M059J (cell line): ENCODE measurements at regions not wholly inside any gene's neighbourhood (a gene's known extent, or its start where the extent isn't known, plus 50 kb on each side); places are given as distances from the start of the nearest gene placed in this dataset.

Source experiments
- DNase-seq: peaks from one replicate; pipeline ENCODE4 v3.0.0-alpha.2; 2012; ENCODE audit warnings: low read depth

DNA sequence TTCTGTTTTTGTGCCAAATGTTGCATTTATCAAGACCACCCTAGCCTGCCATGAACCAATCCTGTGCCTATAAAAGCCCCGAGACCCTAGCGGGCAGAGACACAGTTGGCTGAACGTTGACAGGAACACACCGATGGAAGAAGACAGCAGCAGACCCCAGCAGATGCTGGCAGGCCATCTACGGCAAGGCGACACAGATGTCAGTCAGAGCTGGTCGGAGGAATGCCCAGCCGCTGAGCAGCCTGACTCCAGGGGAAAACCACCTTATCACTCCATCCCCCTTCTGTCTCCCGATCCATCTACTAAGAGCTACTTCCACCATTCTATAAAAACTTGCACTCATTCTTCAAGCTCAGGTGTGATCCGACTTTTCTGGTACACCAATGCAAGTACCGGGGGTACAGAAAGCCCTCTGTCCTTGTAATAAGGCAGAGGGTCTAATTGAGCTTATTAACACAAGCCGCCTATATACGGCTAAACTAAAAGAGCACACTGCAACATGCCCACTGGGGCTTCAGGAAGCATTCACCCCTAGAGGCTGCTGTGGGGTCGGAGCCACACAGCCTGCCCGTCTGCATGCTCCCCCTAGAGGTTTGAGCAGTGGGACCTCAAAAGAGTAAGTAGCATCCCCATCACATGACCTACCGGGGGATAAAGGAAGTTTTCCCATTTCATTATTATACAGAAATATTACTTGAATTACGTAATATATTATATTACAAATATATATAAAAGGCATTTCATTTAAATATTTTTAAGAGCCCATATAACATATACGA is 1156.3 kb upstream of the B3GALT2 start:
- no peak for DNase-seq

GRCh38 chr1:194341587-194341986 is 1155.2 kb upstream of the B3GALT2 start:
- no peak for DNase-seq

DNA sequence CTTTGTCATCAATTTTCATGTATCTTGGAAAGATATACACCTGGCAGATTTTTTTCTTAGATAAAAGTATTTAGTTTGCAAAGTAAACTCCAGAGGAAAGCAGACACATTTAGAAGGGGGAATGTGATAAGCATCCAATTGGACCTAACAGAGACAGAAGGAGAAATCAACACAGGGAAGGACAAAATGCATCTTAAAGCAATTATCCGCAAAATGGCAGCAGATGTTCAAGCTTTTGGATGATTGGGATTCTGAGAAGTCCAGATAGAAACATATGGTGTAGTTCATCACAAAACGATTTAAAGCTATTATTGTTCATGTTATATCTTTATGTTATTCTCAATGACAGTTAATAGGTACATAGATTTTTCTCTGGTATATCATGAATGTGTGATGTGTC is 1153.1 kb upstream of the B3GALT2 start:
- no peak for DNase-seq

DNA sequence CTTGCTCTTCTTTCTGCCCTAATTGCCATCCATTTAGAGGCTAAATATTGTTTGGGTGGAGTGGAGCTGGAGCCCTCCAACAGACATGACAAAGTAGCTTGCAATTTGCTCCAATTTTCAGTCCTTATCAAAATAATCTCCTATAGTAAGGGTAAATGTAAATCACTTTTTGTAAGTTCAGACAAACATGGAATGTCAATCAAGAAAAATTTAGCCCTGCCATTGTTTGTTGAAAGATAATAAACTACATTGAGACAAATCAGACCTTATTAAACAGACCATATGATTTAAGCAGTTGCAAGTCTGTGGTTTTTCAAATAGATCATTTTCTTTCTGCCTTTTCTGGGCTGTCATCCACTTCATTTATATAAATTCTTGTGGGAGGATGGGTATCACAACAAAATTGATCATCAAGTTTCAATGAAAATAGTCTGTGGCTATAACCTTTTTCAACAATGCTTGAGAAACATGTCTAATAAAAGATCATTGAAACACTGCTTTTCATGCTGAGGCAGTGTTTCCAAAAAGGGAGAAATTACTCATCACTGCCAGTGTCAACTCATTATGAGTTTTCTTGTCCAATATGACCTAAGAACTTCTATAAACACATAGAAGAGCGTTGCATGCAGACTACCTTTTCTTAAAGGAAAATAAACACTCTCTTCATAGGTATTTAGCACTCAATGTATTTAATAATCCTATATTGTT is 1152.0 kb upstream of the B3GALT2 start:
- DNase-seq: peak; percentile 25

DNA sequence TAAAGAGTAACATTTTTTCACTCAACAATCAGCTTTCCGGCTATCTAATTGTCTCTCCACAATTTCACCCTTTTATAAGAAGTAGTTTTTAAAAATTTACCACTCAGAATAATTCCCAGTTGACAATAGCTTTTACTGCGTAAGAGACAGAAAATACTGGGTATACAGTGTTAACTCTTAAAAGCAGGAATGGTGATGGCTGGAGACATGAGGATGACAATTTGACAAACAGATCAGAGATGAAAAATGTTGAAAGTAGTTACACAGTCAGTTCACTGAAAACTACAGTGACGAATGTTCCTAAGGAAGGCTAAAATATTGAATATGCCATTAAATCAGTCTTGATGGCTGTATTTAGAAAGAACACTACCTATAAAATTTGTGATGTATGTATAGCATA is 1146.8 kb upstream of the B3GALT2 start:
- no peak for DNase-seq

GRCh38 chr1:194331758-194332157 is 1145.3 kb upstream of the B3GALT2 start:
- DNase-seq: peak; percentile 22

- no peak for DNase-seq
These were observed 1136.3 kb upstream of the B3GALT2 start for GRCh38 chr1:194322751-194323150.

- no peak for DNase-seq
These were observed 1132.4 kb upstream of the B3GALT2 start for GRCh38 chr1:194318790-194319280.

- DNase-seq: no peak
These were observed 1123.3 kb upstream of the B3GALT2 start for GRCh38 chr1:194309697-194310096.

- peak; percentile 45 for DNase-seq
These were observed 1122.9 kb upstream of the B3GALT2 start for GRCh38 chr1:194309269-194309668.

GRCh38 chr1:194300776-194301175 is 1114.4 kb upstream of the B3GALT2 start:
- DNase-seq: no peak

DNA sequence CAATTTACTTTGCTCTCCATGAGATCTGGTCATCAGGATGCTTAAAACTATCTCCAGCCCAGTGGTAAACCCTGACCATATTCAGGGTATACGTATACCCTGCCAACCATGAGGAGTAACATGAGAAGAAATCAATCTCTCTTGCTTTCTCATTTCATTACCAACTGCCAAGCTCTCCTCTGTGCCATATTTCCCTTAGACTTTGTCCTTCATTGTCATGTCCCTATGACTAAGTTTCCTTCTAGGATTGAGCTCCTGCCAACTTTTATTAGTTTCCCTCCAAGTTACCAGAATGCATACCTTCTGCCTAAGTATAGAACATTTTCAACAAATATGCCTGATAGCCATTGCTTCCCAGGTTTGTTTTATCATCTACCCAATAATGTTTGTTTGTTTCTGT is 1113.9 kb upstream of the B3GALT2 start:
- DNase-seq: peak; percentile 41

GRCh38 chr1:194298007-194298598 is 1111.7 kb upstream of the B3GALT2 start:
- DNase-seq: no peak

DNA sequence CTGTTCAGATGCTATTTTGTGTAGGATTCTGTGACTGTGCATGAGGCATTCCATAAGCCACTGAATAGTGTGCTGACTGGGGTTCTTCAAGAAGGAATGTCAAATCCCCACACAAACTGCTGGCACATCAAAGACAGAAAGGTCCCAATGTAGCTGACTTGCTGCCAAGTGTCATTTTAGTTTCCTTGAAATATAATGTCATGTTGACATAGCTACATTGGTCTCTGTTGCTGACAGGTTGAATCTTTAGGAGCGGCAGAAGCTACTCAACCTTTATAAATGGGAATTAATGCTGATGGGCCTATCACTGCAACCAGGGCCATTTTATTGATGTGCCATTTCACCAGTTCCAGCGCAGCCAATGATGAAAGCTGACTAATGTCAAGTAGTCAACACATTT is 1110.7 kb upstream of the B3GALT2 start:
- no peak for DNase-seq

- peak; percentile 43 for DNase-seq
These were observed 1109.8 kb upstream of the B3GALT2 start for GRCh38 chr1:194296201-194296600.

- DNase-seq: peak; percentile 35
These were observed 1109.3 kb upstream of the B3GALT2 start for GRCh38 chr1:194295685-194296084.

GRCh38 chr1:194293851-194294405 is 1107.5 kb upstream of the B3GALT2 start:
- DNase-seq: no peak

GRCh38 chr1:194292966-194293365 is 1106.6 kb upstream of the B3GALT2 start:
- no peak for DNase-seq

GRCh38 chr1:194289569-194290266 is 1103.3 kb upstream of the B3GALT2 start:
- DNase-seq: no peak

DNA sequence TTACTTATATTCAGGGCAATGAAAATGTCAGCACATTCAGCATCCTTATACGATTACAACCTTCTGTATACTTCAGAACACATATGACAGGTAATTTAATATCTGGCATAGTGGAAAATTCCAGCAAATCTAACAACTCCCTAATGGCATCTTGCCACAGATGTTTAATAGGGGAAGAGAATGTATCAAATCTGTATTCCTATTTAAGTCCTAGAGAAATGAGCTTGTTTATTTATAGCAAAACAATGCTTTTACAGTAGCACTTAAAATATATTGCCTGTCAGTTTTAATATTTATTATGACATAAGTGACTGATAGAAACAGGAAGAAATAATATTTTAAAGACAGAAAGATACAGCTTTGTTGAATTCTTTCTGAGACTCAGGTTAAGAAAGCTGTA is 1101.8 kb upstream of the B3GALT2 start:
- no peak for DNase-seq

DNA sequence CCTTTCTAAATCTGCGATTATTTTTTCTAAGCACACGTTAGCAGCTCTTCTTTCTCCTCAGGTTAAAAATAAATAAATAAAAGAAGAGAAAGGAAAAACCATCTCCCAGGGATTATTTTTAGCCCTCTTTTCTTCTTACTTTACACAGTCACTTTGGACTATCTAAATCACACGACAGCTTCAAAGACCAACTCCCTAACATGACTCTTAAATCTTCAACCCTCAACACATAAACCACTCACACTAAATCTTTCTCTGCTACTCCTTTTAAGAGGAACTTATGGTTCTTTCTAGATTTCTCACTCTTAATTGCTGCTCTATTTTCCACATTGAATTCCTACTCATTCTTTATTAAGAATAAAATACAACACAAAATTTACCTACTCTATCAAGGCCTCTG is 1095.0 kb upstream of the B3GALT2 start:
- no peak for DNase-seq

- no peak for DNase-seq
These were observed 1094.0 kb upstream of the B3GALT2 start for GRCh38 chr1:194280463-194280862.
